Natural killer cell (primary cell): ENCODE measurements at regions not wholly inside any gene's neighbourhood (a gene's known extent, or its start where the extent isn't known, plus 50 kb on each side); places are given as distances from the start of the nearest gene placed in this dataset.

Experiments used
- ATAC-seq, 3 donors: fragments of 150-1000 bp in 2 of 3; fragments of 200-7000 bp in 1 of 3; cut with Tn5 transposase; 1 replicate in 1 of 3; 2 replicates in 2 of 3; pipeline ENCODE4 v1.10.0; 2021; ENCODE audit warnings: mild to moderate bottlenecking in 2 of 3, moderate library complexity in 2 of 3
- DNase-seq, 2 donors: peaks; one replicate each; pipeline versions ENCODE4 v3.0.0 to v3.0.0-alpha.2; 2013 to 2021; ENCODE audit warnings: mixed read lengths in 1 of 2
- H3K27ac ChIP-seq: one replicate; pipeline ENCODE4 v1.5.1; 2013; ENCODE audit warnings: mild to moderate bottlenecking, low read length
- H3K27me3 ChIP-seq: one replicate; pipeline ENCODE4 v1.6.1; 2013; ENCODE audit warnings: low read length; ENCODE audit not compliant: control insufficient read depth, insufficient read depth
- H3K36me3 ChIP-seq: one replicate; pipeline ENCODE4 v1.6.1; 2013; ENCODE audit warnings: low read length; ENCODE audit not compliant: control insufficient read depth, insufficient read depth
- H3K4me1 ChIP-seq: one replicate; pipeline ENCODE4 v1.6.1; 2013; ENCODE audit warnings: low read length; ENCODE audit not compliant: control insufficient read depth, insufficient read depth
- H3K4me3 ChIP-seq: one replicate; pipeline ENCODE4 v1.5.1; 2013; ENCODE audit warnings: low read length
- H3K9me3 ChIP-seq: one replicate; pipeline ENCODE4 v1.6.1; 2013; ENCODE audit warnings: low read length; ENCODE audit not compliant: control insufficient read depth, insufficient read depth
- H3K27ac Mint-ChIP-seq, 2 donors: one replicate each; pipeline ENCODE4 v1.8.0; 2022; ENCODE audit warnings: mild to moderate bottlenecking in 2 of 2, mixed read lengths in 2 of 2, moderate library complexity in 1 of 2
- H3K27me3 Mint-ChIP-seq, 2 donors: one replicate each; pipeline ENCODE4 v1.8.0; 2022; ENCODE audit warnings: low read depth in 2 of 2, mixed read lengths in 2 of 2
- H3K36me3 Mint-ChIP-seq: one replicate; pipeline ENCODE4 v1.8.0; 2022; ENCODE audit warnings: mixed read lengths
- H3K4me1 Mint-ChIP-seq, 2 donors: one replicate each; pipeline ENCODE4 v1.8.0; 2022; ENCODE audit warnings: mixed read lengths in 2 of 2
- H3K4me3 Mint-ChIP-seq: one replicate; pipeline ENCODE4 v1.8.0; 2022; ENCODE audit warnings: mild to moderate bottlenecking, moderate library complexity, mixed read lengths
- H3K9me3 Mint-ChIP-seq, 2 donors: one replicate each; pipeline ENCODE4 v1.8.0; 2022; ENCODE audit warnings: mixed read lengths in 2 of 2
- WGBS: methylation state at CpG from one replicate; pipeline ENCODE4 v1.1.7; 2013; ENCODE audit warnings: missing lambda C conversion rate; ENCODE audit not compliant: insufficient coverage; 5-methylcytosine and 5-hydroxymethylcytosine counted together
- intact Hi-C: fragments of 100-400 bp; cut with micrococcal nuclease; formaldehyde crosslinking; loops from one replicate; pipeline ENCODE4 v1.14.2; 2022
- TF ChIP-seq, protein P1 (sequence below): fragments of 200-600 bp; IDR thresholded peaks from one replicate; pipeline ENCODE4 v1.8.0; 2022; ENCODE audit warnings: antibody characterized with exemption

DNA sequence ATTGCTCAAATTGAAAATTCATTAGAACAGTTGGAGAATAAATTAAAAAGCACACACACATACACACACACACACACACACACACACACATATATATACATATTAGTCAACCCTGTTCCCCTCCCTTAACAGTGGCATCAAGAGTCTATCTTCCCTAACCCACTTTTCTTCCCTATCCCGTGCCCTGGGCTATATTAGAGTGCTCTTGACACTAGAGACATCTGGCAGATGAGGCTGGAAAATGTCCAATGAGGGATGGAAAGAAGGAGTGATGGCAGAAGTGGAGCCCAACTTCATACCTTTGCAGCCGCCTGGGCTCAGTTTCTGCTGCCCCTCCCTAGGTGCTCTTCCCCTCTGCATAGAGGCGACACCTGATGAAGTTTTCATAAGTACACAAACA is 172.4 kb upstream of the NUDT4 start:
- no peaks in the 10 kb centered on the region for H3K9me3 Mint-ChIP-seq
- DNase-seq (no peak), ATAC-seq (no peak)
- Histone ChIP-seq H3K27me3 (no peaks in the 10 kb centered on the region), H3K4me3 (no peak overlapping the region), H3K4me1 (no peaks in the 10 kb centered on the region), H3K27ac (no peak overlapping the region), H3K36me3 (no peaks in the 10 kb centered on the region), H3K9me3 (no peaks in the 10 kb centered on the region)
- WGBS, result 93% methylated on average over 3 of the region's 3 CpGs
- no peaks in the 10 kb centered on the region for H3K4me1 Mint-ChIP-seq
- H3K36me3 Mint-ChIP-seq, result no peaks in the 10 kb centered on the region
- H3K27me3 Mint-ChIP-seq, result peaks cover 15 to 33% of the 10 kb centered on the region in 2 donors
- no peak overlapping the region for H3K27ac Mint-ChIP-seq
- intact Hi-C loops, result no loop called here
- no peak overlapping the region for H3K4me3 Mint-ChIP-seq
- TF ChIP-seq, protein P1, sequence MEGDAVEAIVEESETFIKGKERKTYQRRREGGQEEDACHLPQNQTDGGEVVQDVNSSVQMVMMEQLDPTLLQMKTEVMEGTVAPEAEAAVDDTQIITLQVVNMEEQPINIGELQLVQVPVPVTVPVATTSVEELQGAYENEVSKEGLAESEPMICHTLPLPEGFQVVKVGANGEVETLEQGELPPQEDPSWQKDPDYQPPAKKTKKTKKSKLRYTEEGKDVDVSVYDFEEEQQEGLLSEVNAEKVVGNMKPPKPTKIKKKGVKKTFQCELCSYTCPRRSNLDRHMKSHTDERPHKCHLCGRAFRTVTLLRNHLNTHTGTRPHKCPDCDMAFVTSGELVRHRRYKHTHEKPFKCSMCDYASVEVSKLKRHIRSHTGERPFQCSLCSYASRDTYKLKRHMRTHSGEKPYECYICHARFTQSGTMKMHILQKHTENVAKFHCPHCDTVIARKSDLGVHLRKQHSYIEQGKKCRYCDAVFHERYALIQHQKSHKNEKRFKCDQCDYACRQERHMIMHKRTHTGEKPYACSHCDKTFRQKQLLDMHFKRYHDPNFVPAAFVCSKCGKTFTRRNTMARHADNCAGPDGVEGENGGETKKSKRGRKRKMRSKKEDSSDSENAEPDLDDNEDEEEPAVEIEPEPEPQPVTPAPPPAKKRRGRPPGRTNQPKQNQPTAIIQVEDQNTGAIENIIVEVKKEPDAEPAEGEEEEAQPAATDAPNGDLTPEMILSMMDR, result no peak

DNA sequence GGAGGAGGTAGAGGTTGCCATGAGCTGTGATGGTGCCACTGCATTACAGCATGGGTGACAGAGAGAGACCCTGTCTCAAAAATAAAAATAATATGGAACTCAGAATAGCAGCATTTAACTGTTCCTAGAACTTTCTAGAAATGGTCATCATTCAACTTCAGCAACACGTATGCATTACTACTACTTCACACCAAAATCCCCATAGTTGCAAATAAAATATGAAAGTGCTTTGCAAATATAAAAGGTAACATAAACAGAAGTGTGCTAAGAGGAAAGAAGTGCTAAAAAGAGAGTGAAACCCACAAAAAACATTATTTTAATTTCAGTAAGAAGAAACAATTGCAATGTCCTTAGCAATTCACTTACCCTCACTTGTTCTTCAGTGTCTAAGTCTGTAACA is 169.7 kb upstream of the NUDT4 start:
- no peak overlapping the region for H3K4me3 Mint-ChIP-seq

DNA sequence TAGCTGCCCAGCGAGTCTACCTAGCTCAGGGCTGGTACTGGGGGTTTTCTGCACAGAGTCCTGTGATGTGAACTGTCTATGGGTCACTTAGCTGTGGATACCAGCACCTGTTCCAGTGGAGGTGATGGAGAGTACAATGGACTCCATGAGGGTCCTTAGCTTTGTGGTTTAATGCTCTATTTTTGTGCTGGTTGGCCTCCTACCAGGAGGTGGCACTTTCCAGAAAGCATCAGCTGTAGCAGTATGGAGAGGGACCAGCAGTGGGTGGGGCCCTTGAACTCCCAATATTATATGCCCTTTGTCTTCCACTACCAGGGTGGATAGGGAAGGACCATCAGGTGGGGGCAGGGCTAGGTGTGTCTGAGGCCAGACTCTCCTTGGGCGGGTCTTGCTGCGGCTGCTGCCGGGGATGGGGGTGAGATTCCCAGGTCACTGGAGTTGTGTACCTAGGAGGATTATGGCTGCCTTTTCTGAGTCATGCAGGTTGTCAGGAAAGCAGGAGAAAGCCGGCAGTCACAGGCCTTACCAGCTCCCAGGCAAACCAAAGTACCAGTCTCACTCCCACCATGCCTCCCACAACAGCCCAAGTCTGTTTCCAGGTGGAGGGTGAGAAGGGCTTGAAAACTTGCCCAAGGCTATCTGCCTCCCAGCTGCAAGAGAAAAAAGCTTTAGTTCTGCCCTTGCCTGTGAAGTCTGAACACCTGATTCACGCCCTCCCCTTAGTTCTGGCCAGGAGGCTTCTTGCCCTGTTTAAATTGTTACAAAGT is 163.0 kb upstream of the NUDT4 start:
- intact Hi-C loops, result no loop called here
- ATAC-seq (no peak), DNase-seq (no peak)
- Histone ChIP-seq H3K9me3 (no peaks in the 10 kb centered on the region), H3K4me3 (no peak overlapping the region), H3K27ac (no peak overlapping the region), H3K36me3 (no peaks in the 10 kb centered on the region), H3K4me1 (no peaks in the 10 kb centered on the region), H3K27me3 (no peaks in the 10 kb centered on the region)
- 77% methylated on average over 5 of the region's 6 CpGs for WGBS
- Mint-ChIP-seq H3K36me3 (no peaks in the 10 kb centered on the region), H3K27ac (no peak overlapping the region), H3K9me3 (no peaks in the 10 kb centered on the region), H3K4me1 (no peaks in the 10 kb centered on the region), H3K27me3 (peaks cover 0 to 2% of the 10 kb centered on the region in 2 donors), H3K4me3 (no peak overlapping the region)
- TF ChIP-seq, protein P1, result no peak

More for the DNA sequence above, 169.7 kb upstream of the NUDT4 start:
- Mint-ChIP-seq H3K9me3 (no peaks in the 10 kb centered on the region), H3K4me1 (no peaks in the 10 kb centered on the region), H3K27me3 (peaks cover 8 to 14% of the 10 kb centered on the region in 2 donors), H3K36me3 (no peaks in the 10 kb centered on the region), H3K27ac (no peak overlapping the region)
- H3K27me3 ChIP-seq, result no peaks in the 10 kb centered on the region
- H3K36me3 ChIP-seq, result no peaks in the 10 kb centered on the region
- H3K4me1 ChIP-seq, result no peaks in the 10 kb centered on the region
- ATAC-seq, result no peak
- H3K27ac ChIP-seq, result no peak overlapping the region
- intact Hi-C loops, result no loop called here
- no CpG with 5 or more reads among the region's 1 CpG for WGBS
- H3K4me3 ChIP-seq, result no peak overlapping the region
- no peaks in the 10 kb centered on the region for H3K9me3 ChIP-seq
- DNase-seq, result no peak
- TF ChIP-seq, protein P1, result no peak

DNA sequence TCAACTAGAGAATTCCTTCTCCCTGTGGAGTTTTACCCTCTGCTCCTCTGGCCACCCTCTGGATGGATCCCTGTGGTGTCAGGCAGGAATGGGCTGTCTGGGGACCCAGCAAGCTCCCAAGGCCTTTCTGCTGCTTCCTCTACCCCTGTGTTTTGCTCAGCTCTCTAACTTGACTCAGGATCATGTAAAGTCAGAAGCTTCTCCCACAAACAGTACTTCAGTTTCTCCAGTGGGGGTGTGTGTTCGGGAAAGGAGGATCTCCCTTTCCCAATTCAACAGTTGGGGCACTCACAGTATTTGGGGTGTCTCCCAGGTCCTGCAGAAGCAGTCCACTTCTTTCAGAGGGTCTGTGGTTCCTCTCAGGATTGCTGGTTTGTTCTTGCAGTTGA is 162.4 kb upstream of the NUDT4 start:
- H3K9me3 Mint-ChIP-seq, result no peaks in the 10 kb centered on the region
- ATAC-seq (no peak), DNase-seq (no peak)
- H3K4me1 Mint-ChIP-seq, result no peaks in the 10 kb centered on the region
- no peak overlapping the region for H3K27ac Mint-ChIP-seq
- no peaks in the 10 kb centered on the region for H3K36me3 ChIP-seq
- no peaks in the 10 kb centered on the region for H3K9me3 ChIP-seq
- no CpG with 5 or more reads among the region's 1 CpG for WGBS
- no peaks in the 10 kb centered on the region for H3K27me3 ChIP-seq
- H3K4me3 ChIP-seq, result no peak overlapping the region
- TF ChIP-seq, protein P1, result no peak
- intact Hi-C loops, result no loop called here
- no peak overlapping the region for H3K4me3 Mint-ChIP-seq
- H3K27ac ChIP-seq, result no peak overlapping the region
- no peaks in the 10 kb centered on the region for H3K4me1 ChIP-seq
- H3K36me3 Mint-ChIP-seq, result no peaks in the 10 kb centered on the region
- peaks cover 0 to 2% of the 10 kb centered on the region in 2 donors for H3K27me3 Mint-ChIP-seq
